ENCODE measurements at regions not wholly inside any gene's neighbourhood (a gene's known extent, or its start where the extent isn't known, plus 50 kb on each side); places are given as distances from the start of the nearest gene placed in this dataset.

DNA sequence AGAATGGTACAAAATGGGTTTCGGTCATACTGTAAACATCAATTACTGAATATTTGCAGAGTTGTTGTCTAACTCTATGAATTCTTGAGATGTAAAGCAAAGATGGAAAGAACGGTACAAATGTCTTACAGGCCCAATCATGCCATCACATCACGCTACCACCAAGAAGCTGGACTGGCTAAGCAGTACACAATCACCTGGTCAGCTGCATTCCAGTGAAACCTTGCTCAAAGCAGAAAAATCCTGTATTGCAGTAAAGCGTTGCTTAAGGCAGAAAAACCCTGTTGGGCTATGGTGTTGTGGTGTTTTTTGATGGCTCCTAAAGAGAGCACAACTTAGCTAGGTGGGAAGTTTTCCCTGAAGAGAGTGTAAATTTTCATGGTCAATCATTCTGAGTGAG lies 112.6 kb upstream of the RASA1 start:
- no peaks in the 10 kb centered on the region for H3K27me3 Mint-ChIP-seq
- POLR2A ChIA-PET, result no interaction called here
- no peak overlapping the region for H3K27ac Mint-ChIP-seq
- ATAC-seq (no peak), DNase-seq (no peak)
- no peaks in the 10 kb centered on the region for H3K36me3 Mint-ChIP-seq
- H3K9me3 Mint-ChIP-seq, result no peaks in the 10 kb centered on the region
- H3K4me1 Mint-ChIP-seq, result peaks cover 0 to 7% (median 5%) of the 10 kb centered on the region in 4 donors
- no peak overlapping the region for H3K4me3 Mint-ChIP-seq

- no peak overlapping the region for H3K27ac Mint-ChIP-seq
- no peaks in the 10 kb centered on the region for H3K9me3 Mint-ChIP-seq
- POLR2A ChIA-PET, result no interaction called here
- H3K4me1 Mint-ChIP-seq, result peaks cover 0 to 4% (median 2%) of the 10 kb centered on the region in 4 donors
- H3K36me3 Mint-ChIP-seq, result no peaks in the 10 kb centered on the region
- ATAC-seq (no peak), DNase-seq (no peak)
- no peaks in the 10 kb centered on the region for H3K27me3 Mint-ChIP-seq
- H3K4me3 Mint-ChIP-seq, result no peak overlapping the region
Observed at GRCh38 chr5:87156631-87157030, 111.1 kb upstream of the RASA1 start.

GRCh38 chr5:87164409-87164808 lies 103.3 kb upstream of the RASA1 start:
- POLR2A ChIA-PET, result no interaction called here
- no peaks in the 10 kb centered on the region for H3K9me3 Mint-ChIP-seq
- H3K4me3 Mint-ChIP-seq, result no peak overlapping the region
- H3K4me1 Mint-ChIP-seq, result no peaks in the 10 kb centered on the region
- ATAC-seq, result no peak
- no peak overlapping the region for H3K27ac Mint-ChIP-seq
- DNase-seq, result no peak
- no peaks in the 10 kb centered on the region for H3K27me3 Mint-ChIP-seq
- H3K36me3 Mint-ChIP-seq, result no peaks in the 10 kb centered on the region

DNA sequence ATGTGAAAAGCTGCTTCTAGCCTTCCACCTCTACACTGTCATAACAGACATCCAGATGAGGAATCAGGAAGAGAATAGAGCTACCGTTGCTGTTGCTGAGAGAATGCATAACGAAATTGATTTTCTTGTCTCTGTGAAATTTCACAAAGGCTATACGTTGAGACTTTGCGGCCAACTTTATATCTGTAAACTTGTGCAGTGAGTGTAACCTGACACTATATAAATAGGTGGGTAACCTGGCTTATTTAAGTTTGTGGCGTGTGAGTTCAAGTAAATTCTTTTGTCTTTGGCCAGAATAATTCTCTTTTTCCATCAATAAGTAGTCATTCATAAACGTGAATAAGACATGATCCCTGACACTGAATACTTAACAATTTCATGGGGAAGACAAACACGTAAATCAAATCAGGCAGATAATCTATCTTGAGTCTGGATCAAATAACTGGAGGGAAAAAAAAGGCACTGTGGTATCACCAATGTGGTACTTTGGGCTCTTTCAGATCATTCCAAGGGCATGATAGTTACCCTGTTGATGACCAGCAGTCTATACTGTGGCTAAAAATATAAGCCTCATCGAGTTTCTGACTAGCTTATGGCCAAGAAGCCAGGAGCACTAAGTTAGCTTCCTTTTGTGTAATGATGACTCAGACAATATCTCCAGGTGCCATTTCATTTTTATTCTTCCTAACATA lies 98.2 kb upstream of the RASA1 start:
- no peaks in the 10 kb centered on the region for H3K27me3 Mint-ChIP-seq
- ATAC-seq (no peak), DNase-seq (no peak)
- POLR2A ChIA-PET, result no interaction called here
- no peaks in the 10 kb centered on the region for H3K4me1 Mint-ChIP-seq
- H3K27ac Mint-ChIP-seq, result no peak overlapping the region
- no peaks in the 10 kb centered on the region for H3K9me3 Mint-ChIP-seq
- H3K4me3 Mint-ChIP-seq, result no peak overlapping the region
- no peaks in the 10 kb centered on the region for H3K36me3 Mint-ChIP-seq

DNA sequence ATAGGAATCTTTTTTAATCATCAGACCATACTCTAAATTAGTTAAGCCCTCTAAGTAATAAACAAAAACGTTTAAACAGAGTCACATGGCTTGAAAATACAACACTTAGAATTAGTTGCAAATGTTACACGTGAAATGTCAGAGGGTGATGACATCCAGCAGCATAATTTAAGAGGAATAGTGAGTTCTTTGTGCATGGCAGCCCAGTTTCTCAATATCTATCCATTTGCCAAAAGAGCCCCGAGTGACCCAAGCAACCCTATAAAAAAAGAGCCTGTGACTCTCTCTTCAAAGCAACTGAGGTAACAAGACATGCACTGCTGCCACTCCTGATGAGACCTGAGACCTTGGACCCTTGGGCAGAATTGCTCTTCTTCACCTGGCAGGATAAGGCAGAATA lies 96.9 kb upstream of the RASA1 start:
- Mint-ChIP-seq H3K27me3 (no peaks in the 10 kb centered on the region), H3K4me3 (no peak overlapping the region), H3K36me3 (no peaks in the 10 kb centered on the region), H3K27ac (peak overlapping the region in 1 of 10 donors; percentile 4), H3K9me3 (peaks cover 0 to under 1% (median 0%) of the 10 kb centered on the region in 9 donors), H3K4me1 (no peaks in the 10 kb centered on the region)
- no peak for DNase-seq
- POLR2A ChIA-PET, result no interaction called here
- ATAC-seq, result no peak

GRCh38 chr5:87182649-87183048 lies 85.0 kb upstream of the RASA1 start:
- Mint-ChIP-seq H3K36me3 (no peaks in the 10 kb centered on the region), H3K27ac (peak overlapping the region in 7 of 10 donors; percentile 42 to 85 (median 61)), H3K27me3 (no peaks in the 10 kb centered on the region), H3K4me3 (peak overlapping the region; percentile 22 to 70 (median 60)), H3K9me3 (peaks cover 0 to 1% (median 0%) of the 10 kb centered on the region in 9 donors), H3K4me1 (peaks cover 11 to 20% (median 14%) of the 10 kb centered on the region in 4 donors)
- peak; percentile 39 to 73 for ATAC-seq
- peak in 1 of 10 donors; percentile 12 for DNase-seq
- POLR2A ChIA-PET, result interaction anchor here (0.7 to 1.0 kb wide), 3 partner anchors 108 to 230 kb away, joined by 3 read pairs; partner anchors contain the start of gene CCNH

DNA sequence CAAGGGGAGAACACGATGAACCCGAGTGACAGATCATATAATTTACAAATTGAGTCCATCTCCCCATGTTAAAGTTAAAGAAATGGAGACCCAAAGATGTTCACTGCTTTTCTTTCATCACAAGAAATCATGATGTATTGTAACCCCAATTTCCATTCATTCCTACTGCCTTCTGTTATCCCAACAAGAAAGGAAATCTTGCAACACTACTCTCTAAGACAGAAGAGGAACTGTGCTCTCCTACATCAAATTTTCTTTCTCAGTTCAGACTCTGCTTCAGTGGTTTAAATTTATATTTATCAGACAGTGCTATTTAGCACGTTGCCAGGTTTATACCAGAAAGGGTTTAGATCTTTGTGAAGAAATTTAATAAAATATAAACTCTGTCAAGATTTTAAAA lies 83.8 kb upstream of the RASA1 start:
- ATAC-seq (no peak), DNase-seq (no peak)
- POLR2A ChIA-PET, result no interaction called here
- H3K4me1 Mint-ChIP-seq, result peaks cover 11 to 20% (median 14%) of the 10 kb centered on the region in 4 donors
- H3K27ac Mint-ChIP-seq, result peak overlapping the region in 2 of 10 donors; percentile 19 to 43
- no peaks in the 10 kb centered on the region for H3K36me3 Mint-ChIP-seq
- H3K4me3 Mint-ChIP-seq, result no peak overlapping the region
- no peaks in the 10 kb centered on the region for H3K27me3 Mint-ChIP-seq
- no peaks in the 10 kb centered on the region for H3K9me3 Mint-ChIP-seq

- Mint-ChIP-seq H3K36me3 (no peaks in the 10 kb centered on the region), H3K4me1 (peaks cover 11 to 20% (median 14%) of the 10 kb centered on the region in 4 donors), H3K27ac (peak overlapping the region in 1 of 10 donors; percentile 3), H3K4me3 (no peak overlapping the region), H3K9me3 (no peaks in the 10 kb centered on the region), H3K27me3 (no peaks in the 10 kb centered on the region)
- POLR2A ChIA-PET, result no interaction called here
- ATAC-seq (no peak), DNase-seq (no peak)
Observed at GRCh38 chr5:87184605-87185004, 83.1 kb upstream of the RASA1 start.

DNA sequence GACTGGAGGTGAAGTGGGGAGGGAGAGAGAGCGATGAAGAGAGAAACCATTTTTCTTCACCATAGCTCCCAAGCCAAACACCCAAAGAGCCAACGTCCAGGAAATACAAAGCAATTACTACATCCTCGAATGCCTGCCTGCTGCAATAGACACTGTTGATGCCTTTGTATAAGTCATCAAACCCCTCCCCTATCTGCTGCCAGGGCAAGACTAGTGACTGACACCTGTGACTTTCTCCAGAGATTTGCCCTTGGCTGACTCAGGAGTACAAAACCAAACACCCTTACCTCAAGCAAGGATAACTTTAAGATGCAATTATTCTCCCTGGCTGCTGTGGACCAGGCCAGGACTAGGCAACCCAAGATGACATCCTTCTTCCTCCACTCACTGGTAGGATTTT lies 81.8 kb upstream of the RASA1 start:
- DNase-seq (no peak), ATAC-seq (no peak)
- no peak overlapping the region for H3K4me3 Mint-ChIP-seq
- H3K9me3 Mint-ChIP-seq, result no peaks in the 10 kb centered on the region
- H3K36me3 Mint-ChIP-seq, result no peaks in the 10 kb centered on the region
- peaks cover 11 to 23% (median 15%) of the 10 kb centered on the region in 4 donors for H3K4me1 Mint-ChIP-seq
- no peak overlapping the region for H3K27ac Mint-ChIP-seq
- POLR2A ChIA-PET, result no interaction called here
- H3K27me3 Mint-ChIP-seq, result no peaks in the 10 kb centered on the region

- Mint-ChIP-seq H3K36me3 (no peaks in the 10 kb centered on the region), H3K27ac (no peak overlapping the region), H3K4me1 (peaks cover 3 to 11% (median 8%) of the 10 kb centered on the region in 4 donors), H3K9me3 (no peaks in the 10 kb centered on the region), H3K27me3 (no peaks in the 10 kb centered on the region), H3K4me3 (no peak overlapping the region)
- DNase-seq (no peak), ATAC-seq (no peak)
- POLR2A ChIA-PET, result interaction anchor here (1.1 kb wide), 1 partner anchor 80 kb away, joined by 3 read pairs; no protein-coding TSS in a partner anchor
Observed at GRCh38 chr5:87188391-87188790, 79.3 kb upstream of the RASA1 start.

GRCh38 chr5:87190041-87190440 lies 77.6 kb upstream of the RASA1 start:
- DNase-seq (no peak), ATAC-seq (no peak)
- POLR2A ChIA-PET, result no interaction called here
- no peak overlapping the region for H3K27ac Mint-ChIP-seq
- no peaks in the 10 kb centered on the region for H3K9me3 Mint-ChIP-seq
- no peaks in the 10 kb centered on the region for H3K36me3 Mint-ChIP-seq
- no peak overlapping the region for H3K4me3 Mint-ChIP-seq
- H3K27me3 Mint-ChIP-seq, result no peaks in the 10 kb centered on the region
- H3K4me1 Mint-ChIP-seq, result peaks cover 0 to 16% (median 11%) of the 10 kb centered on the region in 4 donors

- DNase-seq (no peak), ATAC-seq (no peak)
- POLR2A ChIA-PET, result interaction anchor here (0.6 kb wide), 1 partner anchor 212 kb away, joined by 3 read pairs; no protein-coding TSS in a partner anchor
- H3K27ac Mint-ChIP-seq, result peak overlapping the region in 2 of 10 donors; percentile 23 to 64
- no peaks in the 10 kb centered on the region for H3K9me3 Mint-ChIP-seq
- H3K4me1 Mint-ChIP-seq, result peaks cover 5 to 22% (median 18%) of the 10 kb centered on the region in 4 donors
- no peak overlapping the region for H3K4me3 Mint-ChIP-seq
- H3K36me3 Mint-ChIP-seq, result no peaks in the 10 kb centered on the region
- no peaks in the 10 kb centered on the region for H3K27me3 Mint-ChIP-seq
Observed at GRCh38 chr5:87190687-87191086, 77.0 kb upstream of the RASA1 start.

DNA sequence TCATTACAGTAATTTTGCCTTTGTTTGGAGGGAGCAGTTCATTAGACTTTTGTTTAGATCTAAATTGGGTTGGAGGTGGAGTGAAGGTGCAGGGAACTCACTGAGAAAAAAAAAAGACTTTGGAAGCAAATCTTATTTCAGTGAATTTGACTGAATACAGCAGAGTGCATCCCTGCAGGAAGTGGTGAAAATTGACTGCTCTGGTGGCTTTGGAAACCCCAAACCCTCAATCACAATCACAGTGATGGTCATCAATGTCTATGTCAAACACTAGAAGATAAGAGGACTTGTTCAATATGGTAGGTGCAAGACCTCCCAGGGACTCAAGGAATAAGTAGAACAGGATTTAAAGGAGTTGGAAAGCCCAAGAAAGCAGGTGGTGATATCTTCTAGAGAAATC lies 76.0 kb upstream of the RASA1 start:
- Mint-ChIP-seq H3K27ac (no peak overlapping the region), H3K4me1 (peaks cover 5 to 23% (median 19%) of the 10 kb centered on the region in 4 donors), H3K36me3 (no peaks in the 10 kb centered on the region), H3K4me3 (no peak overlapping the region), H3K9me3 (no peaks in the 10 kb centered on the region), H3K27me3 (no peaks in the 10 kb centered on the region)
- POLR2A ChIA-PET, result no interaction called here
- DNase-seq (no peak), ATAC-seq (no peak)

All from naive thymus-derived CD8-positive, alpha-beta T cell (primary cell).